PC-3 (cell line): ENCODE measurements at regions not wholly inside any gene's neighbourhood (a gene's known extent, or its start where the extent isn't known, plus 50 kb on each side); places are given as distances from the start of the nearest gene placed in this dataset.

Source experiments
- CTCF ChIP-seq: fragments of 300-600 bp; sonication (generic); conservative IDR thresholded peaks from 2 replicates; pipeline ENCODE4 v1.5.1; 2017; ENCODE audit warnings: antibody characterized with exemption, low read depth, mild to moderate bottlenecking, low read length
- EZH2 ChIP-seq: fragments of 300-600 bp; sonication (generic); IDR thresholded peaks from one replicate; pipeline ENCODE4 v1.6.1; 2017; ENCODE audit warnings: antibody characterized with exemption, mild to moderate bottlenecking, low read length; ENCODE audit not compliant: unreplicated experiment
- EZH2phosphoT487 ChIP-seq: fragments of 300-600 bp; sonication (generic); IDR thresholded peaks from 2 replicates; pipeline ENCODE4 v1.6.1; 2018; ENCODE audit warnings: mild to moderate bottlenecking, antibody characterized with exemption, low read length, borderline replicate concordance

- no peak for TF ChIP-seq EZH2
- no peak for TF ChIP-seq CTCF
- TF ChIP-seq EZH2phosphoT487 = no peak
Measured at GRCh38 chr16:85193115-85193493, 80.8 kb upstream of the CIBAR2 start.
